Raji (cell line): ENCODE measurements at regions not wholly inside any gene's neighbourhood (a gene's known extent, or its start where the extent isn't known, plus 50 kb on each side); places are given as distances from the start of the nearest gene placed in this dataset.

Experiments
- POLR2A ChIP-seq: IDR thresholded peaks from 2 replicates; pipeline ENCODE4 v1.6.1; 2011; ENCODE audit warnings: low read depth, low read length, control low read depth; ENCODE audit not compliant: insufficient read depth

DNA sequence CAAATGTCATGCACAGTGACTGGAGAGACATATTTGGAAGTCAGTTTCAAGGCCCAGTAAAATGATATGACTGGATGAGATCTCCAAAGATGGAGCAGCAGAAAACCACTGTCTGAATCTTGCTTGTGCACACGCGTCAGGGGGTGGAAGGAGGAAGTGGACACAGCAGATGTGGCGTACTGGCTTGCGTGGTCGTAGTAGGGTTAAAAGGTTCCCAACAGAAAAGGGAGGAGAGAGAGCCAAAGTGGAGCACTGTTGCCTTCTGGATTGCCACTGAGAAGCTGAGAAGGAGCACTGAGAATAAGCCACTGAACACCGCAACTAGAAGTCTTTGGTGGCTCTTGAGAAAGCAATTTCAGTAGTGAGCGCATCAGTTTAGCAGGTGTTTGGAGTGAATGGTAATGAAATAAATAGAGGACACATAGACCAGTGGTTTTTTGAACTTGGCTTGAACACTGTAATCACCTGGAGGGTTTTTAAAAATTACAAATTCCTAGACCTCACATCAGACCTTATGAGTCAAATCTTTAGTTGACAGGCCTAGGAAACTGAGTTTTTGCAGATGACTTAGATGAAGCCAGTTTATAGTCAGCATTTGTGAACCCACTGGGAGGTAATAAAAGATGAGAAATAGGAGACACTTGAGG, 227.3 kb downstream of the PTEN start:
- no peak for TF ChIP-seq POLR2A

DNA sequence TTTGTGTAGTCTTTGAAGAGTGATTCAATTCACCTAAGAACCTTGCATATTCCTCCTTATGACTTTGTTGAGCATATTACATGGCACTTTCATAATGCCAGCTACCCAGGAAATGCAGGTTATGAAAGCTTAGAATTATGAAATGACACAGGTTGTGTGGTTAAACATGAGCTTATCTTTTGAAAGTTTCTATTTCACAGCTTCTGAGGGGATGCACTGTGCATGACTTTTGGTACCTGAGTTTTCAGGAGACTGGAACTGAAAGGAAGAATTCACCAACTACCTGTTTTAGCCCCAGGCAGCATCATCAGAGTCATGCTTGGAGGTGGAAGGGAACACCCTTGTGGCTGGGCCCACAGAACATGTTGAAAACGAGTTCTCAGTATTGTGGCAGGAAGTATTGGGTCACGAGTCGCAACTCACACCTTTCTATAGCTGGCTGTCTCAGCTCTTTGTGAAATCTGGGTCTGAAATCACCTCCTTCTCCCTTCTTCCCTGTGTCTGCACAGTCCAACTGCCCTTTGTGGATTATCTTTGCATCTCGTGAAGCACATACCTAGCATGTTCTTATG, 228.2 kb downstream of the PTEN start:
- no peak for TF ChIP-seq POLR2A

DNA sequence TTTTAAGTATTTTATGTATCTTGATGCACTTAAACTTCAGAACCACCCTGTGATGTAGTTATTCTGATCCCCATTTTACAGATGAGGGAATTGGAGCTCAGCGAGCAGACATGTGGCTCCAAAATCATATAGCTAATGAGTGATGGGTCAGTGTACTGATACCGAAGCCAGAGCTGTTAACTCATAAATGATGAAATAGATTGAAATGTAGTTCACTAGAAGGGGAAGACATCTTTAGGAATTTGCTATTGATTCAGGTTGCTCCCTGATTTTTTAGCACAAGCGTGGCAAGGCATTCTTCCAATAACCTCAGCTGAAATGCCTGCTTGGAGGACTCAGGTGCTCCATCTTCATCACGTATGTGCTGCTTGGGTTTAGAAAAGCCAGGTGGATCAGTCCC, 228.8 kb downstream of the PTEN start:
- TF ChIP-seq POLR2A: no peak

DNA sequence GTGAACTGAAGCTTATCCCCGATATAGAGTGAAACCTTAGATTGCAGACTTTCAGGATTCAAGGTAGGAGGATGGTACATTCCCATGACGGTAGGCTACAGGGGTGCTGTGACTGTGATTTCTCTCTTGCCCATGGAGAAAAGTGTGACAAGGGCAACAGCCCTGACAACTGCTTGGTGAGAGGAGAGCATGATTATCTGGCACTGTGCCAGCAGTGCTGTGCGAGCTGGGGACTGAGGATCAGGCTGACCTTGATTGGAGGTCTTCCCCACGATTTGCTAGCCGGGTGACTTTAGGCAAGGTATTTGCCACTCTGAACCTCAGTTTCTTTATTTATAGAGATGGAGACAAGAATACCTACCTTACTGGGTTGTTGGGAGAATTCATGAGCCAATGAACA, 229.5 kb downstream of the PTEN start:
- TF ChIP-seq POLR2A: no peak

DNA sequence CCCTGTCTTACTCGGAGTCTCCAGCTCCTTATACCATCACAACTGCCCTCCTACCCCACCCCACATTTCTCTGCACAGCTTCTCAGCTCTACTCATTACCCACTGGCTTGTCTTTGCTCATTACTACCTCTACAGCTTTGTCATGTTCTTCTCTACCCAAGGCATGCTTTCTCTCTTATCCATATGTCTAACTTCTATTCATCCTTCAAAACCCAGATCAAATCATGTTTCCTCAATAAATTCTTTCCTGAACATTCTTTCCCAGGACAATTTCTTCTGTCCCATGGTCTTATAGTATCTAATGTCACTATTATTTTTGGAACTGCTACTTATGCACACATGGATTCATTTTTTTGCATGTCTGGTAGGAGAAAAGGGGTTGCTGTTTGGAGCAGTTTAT, 231.4 kb downstream of the PTEN start:
- TF ChIP-seq POLR2A: no peak

DNA sequence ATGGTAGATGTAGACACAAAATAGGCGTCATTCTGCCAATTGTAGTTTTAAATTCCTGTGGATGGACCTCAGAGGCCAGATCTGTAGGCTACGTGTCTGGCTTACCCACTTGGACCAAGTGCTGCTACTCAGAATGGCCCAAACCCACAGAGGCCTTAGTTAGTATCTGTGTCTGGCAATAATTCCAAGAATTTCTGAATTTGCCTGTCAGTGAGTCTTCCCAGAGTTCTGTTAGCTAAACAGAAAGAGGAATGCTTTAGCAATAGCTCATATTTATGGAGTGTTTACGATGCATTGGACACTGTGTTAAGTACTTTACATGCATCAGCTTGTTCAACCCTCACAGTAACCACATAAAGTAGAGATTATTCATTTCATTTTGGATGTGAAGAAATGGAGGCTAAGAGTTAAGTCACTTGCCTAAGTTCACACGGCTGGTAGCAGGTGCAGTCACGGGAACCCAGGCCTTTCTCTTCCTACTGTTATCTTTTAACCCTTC, 231.8 kb downstream of the PTEN start:
- no peak for TF ChIP-seq POLR2A

DNA sequence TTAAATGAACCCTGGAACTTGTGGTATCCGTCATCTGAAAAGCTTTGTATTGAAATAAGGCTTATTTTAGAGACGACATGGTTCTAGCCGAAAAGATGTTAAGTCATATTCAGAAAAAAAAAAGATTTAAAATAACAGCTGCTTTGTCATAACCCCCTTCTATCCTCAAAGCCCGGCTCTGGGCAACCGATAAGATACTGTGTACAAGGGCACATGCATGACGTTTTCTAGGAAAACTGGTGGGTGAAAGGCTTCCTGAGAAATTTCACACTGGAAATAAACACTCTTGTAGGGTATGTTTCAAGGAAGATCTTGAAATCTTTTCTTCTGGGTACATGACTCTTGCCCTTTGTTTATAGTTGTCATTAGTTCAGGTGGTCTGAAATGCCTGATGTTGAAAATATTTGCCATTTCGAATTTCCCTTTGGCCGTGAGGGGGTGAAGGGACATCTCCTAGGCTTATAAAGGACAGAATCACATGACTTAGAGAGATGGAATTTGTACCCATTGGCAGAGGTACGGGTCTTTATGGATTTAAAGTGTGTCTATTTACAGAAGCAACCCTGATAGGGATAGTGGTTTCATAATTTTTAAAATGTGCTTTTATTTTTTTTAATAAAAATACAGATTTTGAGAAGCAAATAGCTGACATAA, 232.5 kb downstream of the PTEN start:
- TF ChIP-seq POLR2A: no peak

DNA sequence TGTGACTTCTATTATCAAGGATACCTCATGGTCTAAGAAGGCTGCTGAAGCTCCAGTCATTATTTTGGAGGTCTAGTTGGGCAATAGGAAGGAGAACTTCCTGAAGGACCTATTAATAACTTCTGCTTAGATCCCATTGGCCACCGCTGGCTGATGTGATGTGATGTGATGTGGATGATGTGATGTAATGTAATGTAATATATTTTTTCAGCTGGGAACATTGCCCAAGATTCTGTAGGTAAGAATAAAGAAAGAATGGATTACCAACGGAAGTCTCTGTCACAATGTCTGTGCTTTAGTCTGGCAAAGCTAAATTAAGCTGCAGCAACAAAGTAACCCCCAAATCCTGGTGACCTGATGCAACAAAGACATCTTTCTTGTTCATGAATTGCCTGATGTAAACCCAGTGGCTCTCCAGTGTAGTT, 233.7 kb downstream of the PTEN start:
- no peak for TF ChIP-seq POLR2A

DNA sequence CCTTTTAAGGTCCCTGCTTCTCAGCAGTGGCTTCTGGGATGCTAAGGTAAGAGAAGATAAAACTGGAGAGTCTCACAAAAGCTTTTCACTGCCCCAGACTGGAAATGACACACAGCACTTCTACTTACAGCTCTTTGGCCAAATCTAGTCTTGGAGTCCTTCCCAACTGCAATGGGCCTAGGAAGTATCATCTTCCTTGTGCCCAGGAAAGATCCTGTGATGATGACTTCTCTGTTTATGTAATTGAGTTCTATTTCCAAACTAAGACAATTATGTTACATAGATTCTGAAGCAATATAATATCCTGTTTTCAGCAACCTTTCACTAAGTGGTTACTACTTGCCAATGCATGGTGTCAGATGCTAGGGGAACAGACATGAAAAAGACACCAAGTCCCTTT, 234.1 kb downstream of the PTEN start:
- no peak for TF ChIP-seq POLR2A

DNA sequence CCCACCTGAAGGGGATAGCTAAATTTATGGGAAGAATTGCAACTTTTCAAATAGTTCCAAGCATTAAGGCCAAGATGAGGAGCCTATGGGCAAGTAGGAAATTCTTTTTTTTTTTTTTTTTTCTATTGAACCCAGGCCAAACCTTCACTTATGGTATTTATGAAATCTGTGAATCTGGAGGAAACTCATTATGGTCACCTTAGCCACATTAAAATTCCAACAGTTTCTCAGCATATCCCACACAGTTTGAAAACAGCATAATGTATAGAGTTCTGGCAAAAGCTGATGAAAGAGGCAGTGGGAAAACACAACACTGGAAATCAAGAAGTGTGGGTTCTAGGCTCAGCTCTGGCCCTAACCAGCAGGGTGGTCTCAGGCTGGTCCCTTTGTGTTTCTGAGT, 236.9 kb downstream of the PTEN start:
- TF ChIP-seq POLR2A: no peak

DNA sequence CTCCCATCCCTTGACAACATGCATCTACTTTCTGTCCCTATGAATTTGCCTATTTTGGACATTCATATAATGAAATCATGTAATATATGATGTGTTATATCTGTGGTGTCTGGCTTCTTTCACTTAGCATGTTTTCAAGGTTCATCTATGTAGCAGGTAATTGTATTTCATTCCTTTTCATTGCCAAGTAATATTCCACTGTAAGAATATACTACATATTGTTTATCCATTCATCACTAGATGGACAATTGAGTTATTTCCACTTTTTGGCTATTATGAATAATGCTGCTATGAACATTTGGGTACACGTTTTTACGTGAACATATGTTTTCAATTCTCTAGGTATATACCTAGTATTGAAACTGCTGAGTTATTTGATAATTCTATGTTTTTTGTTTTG, 238.2 kb downstream of the PTEN start:
- TF ChIP-seq POLR2A: no peak

DNA sequence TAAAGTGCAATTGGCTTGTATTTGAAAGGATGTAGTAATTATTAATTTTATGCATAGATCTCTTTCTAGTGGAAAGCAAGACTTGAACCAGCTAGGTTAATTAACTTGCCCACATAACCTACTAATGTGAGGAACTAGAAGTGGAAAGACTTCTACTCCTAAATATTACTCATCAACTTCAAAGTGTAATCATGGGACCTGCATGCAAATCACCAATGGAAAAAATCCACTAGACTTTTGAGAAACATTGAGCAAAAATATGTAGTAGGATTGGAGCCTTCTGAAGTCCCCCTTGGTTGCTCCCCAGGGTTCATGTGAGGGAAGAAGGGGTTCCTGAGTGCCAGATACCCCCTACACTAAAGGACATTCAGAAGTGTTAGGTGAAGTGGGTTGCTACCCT, 240.2 kb downstream of the PTEN start:
- TF ChIP-seq POLR2A: no peak

DNA sequence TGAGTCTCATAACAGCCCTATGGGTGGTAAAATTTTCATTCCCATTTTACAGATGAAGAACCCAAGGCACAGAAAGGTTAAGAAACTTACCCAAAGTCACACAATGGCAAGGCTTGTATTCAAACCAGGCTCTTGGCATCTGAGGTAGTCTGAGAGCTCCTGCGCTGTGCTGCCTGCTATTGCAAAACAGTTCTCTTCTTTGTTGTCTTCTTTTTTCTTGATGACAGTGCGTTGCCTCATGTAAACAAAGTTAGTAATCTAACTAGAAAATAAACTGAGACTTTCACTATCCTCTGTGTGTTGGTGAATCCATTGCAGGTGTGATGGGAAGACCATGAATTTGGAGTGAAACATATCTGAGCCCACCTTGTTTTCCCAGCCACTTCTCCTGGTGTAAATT, 240.8 kb downstream of the PTEN start:
- TF ChIP-seq POLR2A: no peak

DNA sequence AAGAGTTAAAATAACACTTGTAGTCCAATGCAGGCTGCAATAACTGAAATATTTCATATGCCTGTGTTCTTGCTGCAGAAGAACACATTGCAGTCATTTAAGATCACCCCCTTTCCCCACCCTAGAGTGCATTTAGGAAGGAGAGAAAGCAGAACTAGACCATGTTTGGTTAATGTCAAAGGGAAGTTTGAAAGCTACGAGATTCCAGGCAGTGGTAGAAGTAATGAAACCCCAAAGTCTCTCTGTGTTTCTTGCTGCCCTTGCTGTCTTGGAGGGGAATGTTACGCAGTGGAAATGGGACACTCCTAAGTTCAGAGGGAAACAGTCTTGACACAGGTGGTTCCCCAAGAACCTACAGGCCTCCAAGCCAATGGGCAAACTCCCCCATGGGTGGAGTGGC, 242.9 kb downstream of the PTEN start:
- TF ChIP-seq POLR2A: no peak

DNA sequence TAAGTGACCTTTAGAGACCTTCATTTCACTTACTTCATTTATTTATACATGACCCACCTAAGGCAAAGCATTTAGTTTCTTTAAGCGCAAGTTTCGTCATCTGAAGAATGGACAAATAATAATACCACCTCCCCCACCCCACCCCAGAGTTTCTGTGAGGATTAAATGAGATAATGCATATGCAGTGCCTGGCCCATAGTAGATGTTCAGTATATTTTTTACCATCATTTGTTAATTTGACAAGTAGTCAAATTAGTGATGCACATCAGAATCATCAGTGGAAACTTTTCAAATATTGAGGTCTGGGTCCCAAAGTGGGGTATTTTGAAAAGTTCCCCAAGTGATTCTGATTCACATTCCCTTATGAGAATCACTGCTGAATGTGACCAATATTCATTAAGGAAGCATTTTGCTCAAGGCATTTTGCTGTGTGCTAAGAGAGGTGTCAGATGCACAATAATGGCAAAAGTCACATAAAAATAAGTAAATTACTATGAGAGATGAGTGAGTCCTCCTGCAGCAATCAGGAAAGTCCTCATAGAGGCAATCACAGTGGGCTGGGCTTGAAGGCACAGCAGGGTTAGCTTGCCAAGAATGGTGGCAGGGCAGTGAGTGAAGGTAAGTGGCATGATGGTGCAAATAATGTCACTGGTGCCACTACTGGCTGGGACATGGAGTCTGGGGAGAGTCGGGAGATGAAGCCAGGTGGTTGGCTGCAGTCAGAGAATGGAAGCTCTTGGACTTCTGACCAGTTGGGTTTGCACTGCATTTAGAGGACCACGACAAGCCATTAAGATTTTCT, 244.1 kb downstream of the PTEN start:
- no peak; the same call in 1 of the 2 replicates for TF ChIP-seq POLR2A
